ENCODE measurements at regions not wholly inside any gene's neighbourhood (a gene's known extent, or its start where the extent isn't known, plus 50 kb on each side); places are given as distances from the start of the nearest gene placed in this dataset.
"Not testable (repeated sequence)": the region's sequence is repeated elsewhere in the genome, so short reads cannot be mapped to it uniquely, and the experiment has no call there.

DNA sequence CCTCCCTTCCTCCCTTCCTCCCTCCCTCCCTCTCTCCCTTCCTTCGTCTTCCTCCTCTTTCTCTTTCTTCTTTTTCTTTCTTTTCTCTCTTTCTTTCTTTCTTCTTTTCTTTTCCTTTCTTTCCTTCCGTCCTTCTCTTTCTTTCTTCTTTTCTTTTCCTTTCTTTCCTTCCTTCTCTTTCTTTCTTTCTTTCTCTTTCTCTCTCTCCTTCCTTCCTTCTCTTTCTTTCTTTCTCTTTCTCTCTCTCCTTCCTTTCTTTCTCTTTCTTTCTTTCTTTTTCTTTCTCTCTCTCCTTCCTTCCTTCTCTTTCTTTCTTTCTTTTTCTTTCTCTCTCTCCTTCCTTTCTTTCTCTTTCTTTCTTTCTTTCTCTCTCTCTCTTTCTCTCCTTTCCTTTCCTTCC, 84.4 kb upstream of the SLC24A2 start:
- not testable (repeated sequence) for DNase-seq (ENCODE audit: low read depth)

DNA sequence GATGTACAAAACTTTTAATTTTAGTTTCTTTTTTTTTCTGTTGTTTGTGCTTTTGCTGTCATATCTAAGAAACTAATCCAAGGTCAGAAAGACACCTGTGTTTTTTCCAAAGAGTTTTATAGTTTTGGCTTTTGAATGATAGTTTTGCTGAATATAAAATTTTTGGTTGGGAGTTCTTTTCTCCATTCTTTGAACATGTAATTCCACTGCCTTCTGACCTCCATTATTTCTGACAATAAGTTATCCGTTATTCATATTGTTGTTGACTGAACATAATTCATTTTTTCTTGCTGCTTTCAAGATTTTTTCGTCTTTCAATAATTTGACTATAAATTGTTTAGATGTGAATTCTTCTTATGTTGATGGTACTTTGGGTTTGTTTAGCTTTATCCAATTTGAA, 82.2 kb upstream of the SLC24A2 start:
- DNase-seq (ENCODE audit: low read depth): no peak

DNA sequence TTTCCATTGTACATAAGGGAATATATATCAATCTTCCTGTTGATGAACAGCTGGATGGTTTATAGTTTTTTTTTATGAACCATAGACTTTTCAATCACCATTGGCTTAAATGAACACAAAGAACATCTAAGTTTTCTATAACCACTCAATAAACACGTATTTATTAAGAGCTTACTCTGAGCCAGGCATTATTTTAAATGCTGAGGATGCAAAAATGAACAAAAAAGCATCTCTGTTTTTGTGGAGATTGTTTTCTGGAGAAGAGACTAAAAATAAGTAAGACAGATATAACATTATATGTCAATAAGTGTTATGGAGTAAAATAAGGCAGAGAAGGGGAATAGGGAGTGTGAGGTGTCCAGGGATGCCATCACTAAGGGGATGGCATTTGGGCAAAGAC, 52.1 kb upstream of the SLC24A2 start:
- no peak for DNase-seq (ENCODE audit: low read depth)

Measured in CMK (cell line).